Thoracic aorta (tissue), 2 donors: ENCODE measurements at regions not wholly inside any gene's neighbourhood (a gene's known extent, or its start where the extent isn't known, plus 50 kb on each side); places are given as distances from the start of the nearest gene placed in this dataset.

Experiments used
- ATAC-seq: fragments of 150-250 bp; one replicate; pipeline ENCODE4 v1.8.0; 2017; ENCODE audit warnings: low read depth; ENCODE audit not compliant: insufficient number of reproducible peaks, low FRiP score
- DNase-seq: peaks from one replicate; pipeline ENCODE4 v3.0.0-alpha.2; 2020; ENCODE audit warnings: low spot score
- H3K27ac ChIP-seq, 2 donors: fragments of 200-600 bp; sonication (generic); 1 replicate in 1 of 2; 2 replicates in 1 of 2; pipeline ENCODE4 v1.5.1; 2016; ENCODE audit warnings: mild to moderate bottlenecking in 2 of 2, moderate library complexity in 2 of 2
- H3K27me3 ChIP-seq: fragments of 200-600 bp; sonication (generic); replicated peaks from 2 replicates; pipeline ENCODE4 v1.6.0; 2016; ENCODE audit warnings: mild to moderate bottlenecking; ENCODE audit not compliant: insufficient read depth
- H3K36me3 ChIP-seq: fragments of 200-600 bp; sonication (generic); one replicate; pipeline ENCODE4 v1.5.1; 2016
- H3K4me1 ChIP-seq, 2 donors: fragments of 200-600 bp; sonication (generic); 1 replicate in 1 of 2; 2 replicates in 1 of 2; pipeline versions ENCODE4 v1.5.1 to v1.6.0; 2016; ENCODE audit warnings: low read depth in 2 of 2, mild to moderate bottlenecking in 1 of 2; ENCODE audit not compliant: control insufficient read depth in 1 of 2
- H3K4me3 ChIP-seq: fragments of 200-600 bp; sonication (generic); 2 replicates; pipeline ENCODE4 v1.5.1; 2016; ENCODE audit warnings: mild to moderate bottlenecking
- H3K9me3 ChIP-seq: fragments of 200-600 bp; sonication (generic); 2 replicates; pipeline ENCODE4 v1.5.1; 2016
- CTCF ChIP-seq: fragments of 200-600 bp; sonication (generic); IDR thresholded peaks from one replicate; pipeline ENCODE4 v1.5.1; 2019; ENCODE audit warnings: antibody characterized with exemption

- ATAC-seq (no peak), DNase-seq (no peak)
- no peaks in the 10 kb centered on the region for H3K36me3 ChIP-seq
- H3K4me3 ChIP-seq: no peak overlapping the region
- no peaks in the 10 kb centered on the region for H3K4me1 ChIP-seq
- H3K27me3 ChIP-seq: no peaks in the 10 kb centered on the region
- H3K27ac ChIP-seq: no peak overlapping the region
- TF ChIP-seq CTCF: no peak
- no peaks in the 10 kb centered on the region for H3K9me3 ChIP-seq
Measured at GRCh38 chr4:181538431-181538830, 704.8 kb upstream of the TENM3 start.

GRCh38 chr4:181541396-181541795, 701.8 kb upstream of the TENM3 start:
- Histone ChIP-seq H3K4me3 (no peak overlapping the region), H3K4me1 (no peaks in the 10 kb centered on the region), H3K9me3 (no peaks in the 10 kb centered on the region), H3K36me3 (no peaks in the 10 kb centered on the region), H3K27me3 (no peaks in the 10 kb centered on the region), H3K27ac (no peak overlapping the region)
- DNase-seq (no peak), ATAC-seq (no peak)
- TF ChIP-seq CTCF: no peak

- H3K9me3 ChIP-seq: no peaks in the 10 kb centered on the region
- H3K27ac ChIP-seq: no peak overlapping the region
- H3K4me3 ChIP-seq: no peak overlapping the region
- no peaks in the 10 kb centered on the region for H3K36me3 ChIP-seq
- ATAC-seq: no peak
- no peak for TF ChIP-seq CTCF
- H3K27me3 ChIP-seq: no peaks in the 10 kb centered on the region
- no peak for DNase-seq
- H3K4me1 ChIP-seq: no peaks in the 10 kb centered on the region
Measured at GRCh38 chr4:181548873-181549575, 694.2 kb upstream of the TENM3 start.

GRCh38 chr4:181549576-181550188, 693.5 kb upstream of the TENM3 start:
- Histone ChIP-seq H3K36me3 (no peaks in the 10 kb centered on the region), H3K4me1 (no peaks in the 10 kb centered on the region), H3K4me3 (no peak overlapping the region), H3K9me3 (no peaks in the 10 kb centered on the region), H3K27ac (no peak overlapping the region), H3K27me3 (no peaks in the 10 kb centered on the region)
- ATAC-seq (no peak), DNase-seq (no peak)
- no peak for TF ChIP-seq CTCF

GRCh38 chr4:181550381-181550780, 692.8 kb upstream of the TENM3 start:
- Histone ChIP-seq H3K27ac (no peak overlapping the region), H3K4me3 (no peak overlapping the region), H3K27me3 (no peaks in the 10 kb centered on the region), H3K4me1 (no peaks in the 10 kb centered on the region), H3K9me3 (no peaks in the 10 kb centered on the region), H3K36me3 (no peaks in the 10 kb centered on the region)
- ATAC-seq: no peak
- no peak for DNase-seq
- TF ChIP-seq CTCF: no peak
